Smooth muscle cell (in vitro differentiated cells): ENCODE measurements at regions not wholly inside any gene's neighbourhood (a gene's known extent, or its start where the extent isn't known, plus 50 kb on each side); places are given as distances from the start of the nearest gene placed in this dataset.
A peak's percentile ranks its signal among the peaks of the same experiment; 100 is the strongest.

Experiments
- DNase-seq: peaks from one replicate; lab custom pipeline; 2025; ENCODE audit not compliant: unreplicated experiment; lab: John Stamatoyannopoulos, UW
- H2AFZ ChIP-seq: fragments of 200-600 bp; sonication (generic); 2 replicates; pipeline ENCODE4 v1.6.0; 2016; ENCODE audit warnings: antibody characterized with exemption, low read depth, mild to moderate bottlenecking
- H3F3A ChIP-seq: fragments of 200-600 bp; sonication (generic); 2 replicates; pipeline ENCODE4 v1.6.0; 2017; ENCODE audit warnings: antibody characterized with exemption, low read depth
- H3K27ac ChIP-seq: fragments of 200-600 bp; sonication (generic); 2 replicates; pipeline ENCODE4 v1.5.1; 2016; ENCODE audit warnings: low read depth, mild to moderate bottlenecking
- H3K27me3 ChIP-seq: fragments of 200-600 bp; sonication (generic); 2 replicates; pipeline ENCODE4 v1.6.1; 2016; ENCODE audit warnings: low read depth, mild to moderate bottlenecking
- H3K36me3 ChIP-seq: fragments of 200-600 bp; sonication (generic); 2 replicates; pipeline ENCODE4 v1.5.1; 2016; ENCODE audit warnings: low read depth
- H3K4me1 ChIP-seq: fragments of 200-600 bp; sonication (generic); 2 replicates; pipeline ENCODE4 v1.5.1; 2016; ENCODE audit warnings: low read depth
- H3K4me2 ChIP-seq: fragments of 200-600 bp; sonication (generic); 2 replicates; pipeline ENCODE4 v1.6.0; 2016; ENCODE audit warnings: mild to moderate bottlenecking
- H3K4me3 ChIP-seq: fragments of 200-600 bp; sonication (generic); 2 replicates; pipeline ENCODE4 v1.5.1; 2016; ENCODE audit warnings: mild to moderate bottlenecking
- H3K79me2 ChIP-seq: fragments of 200-600 bp; sonication (generic); 2 replicates; pipeline ENCODE4 v1.6.0; 2016; ENCODE audit warnings: low read depth, mild to moderate bottlenecking
- H3K9ac ChIP-seq: fragments of 200-600 bp; sonication (generic); 2 replicates; pipeline ENCODE4 v1.6.0; 2016; ENCODE audit warnings: low read depth
- H3K9me3 ChIP-seq: fragments of 200-600 bp; sonication (generic); replicated peaks from 2 replicates; pipeline ENCODE4 v1.5.1; 2016; ENCODE audit warnings: low read depth
- H4K20me1 ChIP-seq: fragments of 200-600 bp; sonication (generic); 2 replicates; pipeline ENCODE4 v1.6.0; 2016; ENCODE audit warnings: low read depth
- WGBS: methylation state at CpG from one replicate; pipeline ENCODE4 v1.1.7; 2016; ENCODE audit warnings: low lambda C conversion rate; 5-methylcytosine and 5-hydroxymethylcytosine counted together
- TF ChIP-seq, protein P1 (sequence below): fragments of 200-600 bp; sonication (generic); IDR thresholded peaks from 2 replicates; pipeline ENCODE4 v1.5.1; 2017; ENCODE audit warnings: borderline replicate concordance, mild to moderate bottlenecking, antibody characterized with exemption; ENCODE audit not compliant: insufficient read depth, poor library complexity, severe bottlenecking

DNA sequence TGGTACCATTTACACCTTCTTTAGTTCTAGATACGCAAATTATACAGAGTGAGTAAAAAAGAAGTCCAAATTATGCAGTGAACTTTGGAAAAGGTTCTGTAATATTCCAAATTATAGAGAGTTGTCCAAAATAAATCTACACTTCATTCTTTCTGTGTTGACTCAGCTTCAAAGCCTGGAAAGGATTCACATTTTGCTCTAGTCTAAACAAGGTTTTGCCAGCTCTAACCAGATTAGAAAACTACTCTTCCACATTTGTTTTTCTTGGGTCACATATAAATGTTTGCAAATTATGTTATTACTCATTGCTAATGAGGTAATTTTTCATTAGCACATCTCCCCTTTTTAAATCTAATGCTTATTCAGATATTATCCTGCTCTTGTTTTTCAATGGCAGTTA lies 1562.4 kb upstream of the SEL1L start:
- H3K27me3 ChIP-seq: no peaks in the 10 kb centered on the region
- H3K4me2 ChIP-seq: peak overlapping the region; percentile 21
- no peaks in the 10 kb centered on the region for H3F3A ChIP-seq
- H3K36me3 ChIP-seq: no peaks in the 10 kb centered on the region
- H2AFZ ChIP-seq: no peak overlapping the region
- TF ChIP-seq, protein P1, sequence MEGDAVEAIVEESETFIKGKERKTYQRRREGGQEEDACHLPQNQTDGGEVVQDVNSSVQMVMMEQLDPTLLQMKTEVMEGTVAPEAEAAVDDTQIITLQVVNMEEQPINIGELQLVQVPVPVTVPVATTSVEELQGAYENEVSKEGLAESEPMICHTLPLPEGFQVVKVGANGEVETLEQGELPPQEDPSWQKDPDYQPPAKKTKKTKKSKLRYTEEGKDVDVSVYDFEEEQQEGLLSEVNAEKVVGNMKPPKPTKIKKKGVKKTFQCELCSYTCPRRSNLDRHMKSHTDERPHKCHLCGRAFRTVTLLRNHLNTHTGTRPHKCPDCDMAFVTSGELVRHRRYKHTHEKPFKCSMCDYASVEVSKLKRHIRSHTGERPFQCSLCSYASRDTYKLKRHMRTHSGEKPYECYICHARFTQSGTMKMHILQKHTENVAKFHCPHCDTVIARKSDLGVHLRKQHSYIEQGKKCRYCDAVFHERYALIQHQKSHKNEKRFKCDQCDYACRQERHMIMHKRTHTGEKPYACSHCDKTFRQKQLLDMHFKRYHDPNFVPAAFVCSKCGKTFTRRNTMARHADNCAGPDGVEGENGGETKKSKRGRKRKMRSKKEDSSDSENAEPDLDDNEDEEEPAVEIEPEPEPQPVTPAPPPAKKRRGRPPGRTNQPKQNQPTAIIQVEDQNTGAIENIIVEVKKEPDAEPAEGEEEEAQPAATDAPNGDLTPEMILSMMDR: no peak
- WGBS: 93% methylated on average over 1 of the region's 1 CpG
- no peaks in the 10 kb centered on the region for H3K79me2 ChIP-seq
- H3K27ac ChIP-seq: peak overlapping the region; percentile 9
- H3K9me3 ChIP-seq: no peaks in the 10 kb centered on the region
- no peak for DNase-seq
- no peaks in the 10 kb centered on the region for H4K20me1 ChIP-seq
- no peak overlapping the region for H3K4me3 ChIP-seq
- no peak overlapping the region for H3K9ac ChIP-seq
- no peaks in the 10 kb centered on the region for H3K4me1 ChIP-seq

DNA sequence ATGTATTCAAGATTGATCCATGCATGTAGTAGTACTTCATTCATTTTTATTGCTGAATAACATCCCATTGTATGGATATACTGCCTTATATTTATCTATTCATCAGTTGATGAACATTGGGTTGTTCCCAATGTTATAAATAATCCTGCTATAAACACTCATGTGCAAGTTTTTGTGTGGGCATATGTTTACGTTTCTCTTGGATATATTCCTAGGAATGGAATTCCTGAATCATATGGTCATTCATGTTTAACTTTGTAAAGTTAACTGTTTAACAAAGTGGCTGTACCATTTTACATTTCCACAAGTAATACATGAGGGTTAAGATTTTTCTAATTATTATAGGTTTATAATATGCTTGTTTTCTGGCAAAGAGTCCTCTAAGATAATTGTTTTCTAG lies 1568.2 kb upstream of the SEL1L start:
- H3K36me3 ChIP-seq: no peaks in the 10 kb centered on the region
- no peaks in the 10 kb centered on the region for H3K27me3 ChIP-seq
- H2AFZ ChIP-seq: no peak overlapping the region
- no peak overlapping the region for H3K27ac ChIP-seq
- H3F3A ChIP-seq: no peaks in the 10 kb centered on the region
- H3K4me3 ChIP-seq: no peak overlapping the region
- 26% methylated on average over 1 of the region's 1 CpG for WGBS
- no peak overlapping the region for H3K4me2 ChIP-seq
- TF ChIP-seq, protein P1: no peak
- H3K4me1 ChIP-seq: no peaks in the 10 kb centered on the region
- H3K79me2 ChIP-seq: no peaks in the 10 kb centered on the region
- no peak overlapping the region for H3K9ac ChIP-seq
- DNase-seq: no peak
- H4K20me1 ChIP-seq: no peaks in the 10 kb centered on the region
- no peaks in the 10 kb centered on the region for H3K9me3 ChIP-seq

DNA sequence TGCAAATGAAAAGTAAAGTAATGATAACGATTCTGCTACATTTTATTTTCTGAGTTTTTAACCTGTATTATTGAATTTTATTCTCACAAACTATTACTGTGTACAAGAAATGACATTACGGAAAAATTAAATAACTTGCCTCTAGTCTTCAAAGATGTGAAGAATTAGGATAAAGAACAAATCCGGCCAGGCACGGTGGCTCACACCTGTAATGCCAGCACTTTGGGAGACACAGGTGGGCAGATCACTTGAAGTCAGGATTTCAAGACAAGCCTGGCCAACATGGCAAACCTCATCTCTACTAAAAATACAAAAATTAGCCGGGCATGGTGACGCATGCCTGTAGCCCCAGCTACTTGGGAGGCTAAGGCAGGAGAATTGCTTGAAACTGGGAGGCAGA lies 1584.4 kb upstream of the SEL1L start:
- TF ChIP-seq, protein P1: no peak
- H4K20me1 ChIP-seq: no peaks in the 10 kb centered on the region
- no peaks in the 10 kb centered on the region for H3F3A ChIP-seq
- no peak overlapping the region for H3K4me3 ChIP-seq
- H3K27me3 ChIP-seq: no peaks in the 10 kb centered on the region
- H3K4me1 ChIP-seq: no peaks in the 10 kb centered on the region
- no peak overlapping the region for H2AFZ ChIP-seq
- WGBS: 93% methylated on average over 6 of the region's 6 CpGs
- H3K9me3 ChIP-seq: no peaks in the 10 kb centered on the region
- DNase-seq: no peak
- no peak overlapping the region for H3K27ac ChIP-seq
- H3K4me2 ChIP-seq: no peak overlapping the region
- no peak overlapping the region for H3K9ac ChIP-seq
- no peaks in the 10 kb centered on the region for H3K79me2 ChIP-seq
- H3K36me3 ChIP-seq: no peaks in the 10 kb centered on the region

DNA sequence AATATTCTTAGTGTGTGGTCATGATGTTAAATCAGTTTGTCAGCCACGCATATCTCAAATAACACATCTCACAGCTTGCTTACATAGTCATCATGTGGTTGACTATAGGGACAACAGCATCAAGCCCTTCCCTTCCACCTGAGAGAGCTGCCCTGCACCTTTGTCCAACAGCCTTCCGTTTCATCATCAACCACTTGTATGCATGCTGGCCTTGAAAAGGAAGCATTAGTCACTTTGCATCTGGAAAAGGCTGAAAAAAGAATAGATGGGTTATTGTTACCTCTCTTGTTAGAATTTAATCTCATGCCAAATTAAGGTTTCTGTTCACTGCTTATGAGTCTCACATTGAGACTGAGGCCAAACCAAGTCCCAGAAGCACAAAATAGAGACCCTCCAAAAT lies 1586.5 kb upstream of the SEL1L start:
- no peaks in the 10 kb centered on the region for H4K20me1 ChIP-seq
- H3F3A ChIP-seq: no peaks in the 10 kb centered on the region
- H3K9ac ChIP-seq: no peak overlapping the region
- TF ChIP-seq, protein P1: no peak
- no peak overlapping the region for H2AFZ ChIP-seq
- H3K4me3 ChIP-seq: no peak overlapping the region
- no peaks in the 10 kb centered on the region for H3K9me3 ChIP-seq
- 85% methylated on average over 2 of the region's 2 CpGs for WGBS
- DNase-seq: no peak
- H3K27me3 ChIP-seq: no peaks in the 10 kb centered on the region
- peaks cover 9% of the 10 kb centered on the region for H3K4me1 ChIP-seq
- no peak overlapping the region for H3K4me2 ChIP-seq
- H3K36me3 ChIP-seq: no peaks in the 10 kb centered on the region
- no peak overlapping the region for H3K27ac ChIP-seq
- H3K79me2 ChIP-seq: no peaks in the 10 kb centered on the region
